ENCODE measurements at regions not wholly inside any gene's neighbourhood (a gene's known extent, or its start where the extent isn't known, plus 50 kb on each side); places are given as distances from the start of the nearest gene placed in this dataset.
"Not testable (repeated sequence)": the region's sequence is repeated elsewhere in the genome, so short reads cannot be mapped to it uniquely, and the experiment has no call there.

DNA sequence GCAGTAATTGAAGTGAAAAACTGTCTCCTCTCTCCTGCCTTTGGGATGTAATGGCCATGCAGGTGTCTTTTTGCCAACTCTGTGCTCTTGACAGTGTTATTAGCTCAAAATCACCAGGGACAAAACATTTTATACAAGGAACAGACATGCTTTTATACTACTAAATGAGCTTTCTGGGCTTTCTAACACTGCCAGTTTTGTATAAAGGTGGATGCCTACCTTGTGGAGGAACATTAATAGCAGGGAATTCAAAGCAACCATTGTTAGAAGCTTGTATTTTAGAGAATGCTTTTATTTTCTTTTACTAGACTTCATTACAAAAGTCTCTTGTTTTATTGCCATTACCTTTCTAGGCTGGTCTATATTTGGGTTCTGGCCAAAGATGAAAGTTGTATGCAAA lies 54.7 kb upstream of the ARSJ start:
- no peak for DNase-seq
- intact Hi-C loops (cut with micrococcal nuclease): no loop called here
- H3K4me1 Mint-ChIP-seq: no peaks in the 10 kb centered on the region
- H3K9me3 Mint-ChIP-seq: no peaks in the 10 kb centered on the region
- H3K27me3 Mint-ChIP-seq: no peaks in the 10 kb centered on the region
- no peaks in the 10 kb centered on the region for H3K36me3 Mint-ChIP-seq (ENCODE audit: low read depth)
- H3K27ac Mint-ChIP-seq: no peak overlapping the region
- no peak overlapping the region for H3K4me3 Mint-ChIP-seq

DNA sequence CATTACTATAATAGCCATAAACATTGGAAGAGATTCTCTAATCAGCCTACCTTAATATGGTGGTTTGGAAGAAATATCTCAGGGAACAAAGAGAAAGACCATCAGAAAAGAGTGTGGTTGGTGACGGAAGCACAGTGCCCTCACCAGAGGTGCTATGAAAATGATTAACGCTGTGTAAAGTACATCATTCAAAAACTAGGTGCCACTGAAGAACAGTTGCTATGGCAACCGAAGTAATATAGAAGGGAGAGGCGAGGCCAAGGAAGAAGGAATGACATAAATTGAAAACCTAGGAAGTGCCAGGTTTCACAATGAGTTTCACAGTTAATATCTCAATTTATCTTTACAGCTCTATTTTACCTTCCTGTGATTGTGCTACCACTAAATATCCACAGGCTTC lies 57.0 kb upstream of the ARSJ start:
- no peaks in the 10 kb centered on the region for H3K9me3 Mint-ChIP-seq
- no peak overlapping the region for H3K4me3 Mint-ChIP-seq
- no peaks in the 10 kb centered on the region for H3K36me3 Mint-ChIP-seq (ENCODE audit: low read depth)
- H3K27me3 Mint-ChIP-seq: no peaks in the 10 kb centered on the region
- peaks cover 4% of the 10 kb centered on the region for H3K4me1 Mint-ChIP-seq
- no peak overlapping the region for H3K27ac Mint-ChIP-seq
- intact Hi-C loops (cut with micrococcal nuclease): no loop called here
- no peak for DNase-seq

DNA sequence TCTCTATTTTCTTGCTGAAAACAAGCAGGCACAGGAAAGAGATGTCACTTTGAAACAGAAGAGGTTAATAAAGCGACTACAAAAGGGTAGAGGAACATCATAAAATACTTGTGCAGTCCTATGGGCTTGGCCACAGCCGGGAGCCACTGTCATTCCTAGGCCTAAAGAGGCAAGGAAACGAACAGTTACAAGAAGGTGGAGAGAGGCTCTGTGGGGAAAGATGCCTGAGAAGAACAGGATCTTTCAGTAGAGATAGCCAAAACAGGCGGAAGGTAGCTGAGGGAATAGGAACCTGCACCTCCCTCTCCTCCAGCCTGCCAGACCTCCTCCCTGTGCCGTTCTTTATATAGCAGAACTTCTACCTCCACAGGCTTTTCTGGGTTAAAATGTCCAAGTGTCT lies 57.4 kb upstream of the ARSJ start:
- Mint-ChIP-seq H3K27me3 (no peaks in the 10 kb centered on the region), H3K4me3 (no peak overlapping the region), H3K27ac (no peak overlapping the region), H3K4me1 (peaks cover 4% of the 10 kb centered on the region), H3K36me3 (ENCODE audit: low read depth) (no peaks in the 10 kb centered on the region), H3K9me3 (no peaks in the 10 kb centered on the region)
- no peak for DNase-seq
- intact Hi-C loops (cut with micrococcal nuclease): no loop called here

DNA sequence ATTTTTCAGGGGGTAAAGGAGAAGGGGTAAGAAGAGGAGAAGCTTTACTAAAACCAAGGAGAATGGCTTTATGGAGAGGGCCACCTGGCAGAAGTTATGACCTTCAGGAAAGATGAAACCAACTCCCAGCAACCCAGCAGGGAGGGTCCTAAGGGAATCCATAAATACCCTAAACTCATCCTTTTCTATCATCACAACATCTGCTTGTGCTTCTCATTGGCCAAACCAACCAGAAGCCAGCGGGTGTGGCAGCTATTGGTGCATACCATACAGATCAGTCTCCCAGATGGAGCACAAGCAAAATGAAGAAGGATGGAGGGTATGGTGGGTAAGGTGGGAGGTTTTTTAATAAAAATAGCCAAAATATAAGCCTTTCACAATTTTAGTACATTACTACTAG lies 58.5 kb upstream of the ARSJ start:
- H3K27ac Mint-ChIP-seq: no peak overlapping the region
- H3K4me1 Mint-ChIP-seq: peaks cover 4% of the 10 kb centered on the region
- DNase-seq: no peak
- intact Hi-C loops (cut with micrococcal nuclease): no loop called here
- H3K9me3 Mint-ChIP-seq: no peaks in the 10 kb centered on the region
- H3K4me3 Mint-ChIP-seq: no peak overlapping the region
- H3K27me3 Mint-ChIP-seq: no peaks in the 10 kb centered on the region
- no peaks in the 10 kb centered on the region for H3K36me3 Mint-ChIP-seq (ENCODE audit: low read depth)

DNA sequence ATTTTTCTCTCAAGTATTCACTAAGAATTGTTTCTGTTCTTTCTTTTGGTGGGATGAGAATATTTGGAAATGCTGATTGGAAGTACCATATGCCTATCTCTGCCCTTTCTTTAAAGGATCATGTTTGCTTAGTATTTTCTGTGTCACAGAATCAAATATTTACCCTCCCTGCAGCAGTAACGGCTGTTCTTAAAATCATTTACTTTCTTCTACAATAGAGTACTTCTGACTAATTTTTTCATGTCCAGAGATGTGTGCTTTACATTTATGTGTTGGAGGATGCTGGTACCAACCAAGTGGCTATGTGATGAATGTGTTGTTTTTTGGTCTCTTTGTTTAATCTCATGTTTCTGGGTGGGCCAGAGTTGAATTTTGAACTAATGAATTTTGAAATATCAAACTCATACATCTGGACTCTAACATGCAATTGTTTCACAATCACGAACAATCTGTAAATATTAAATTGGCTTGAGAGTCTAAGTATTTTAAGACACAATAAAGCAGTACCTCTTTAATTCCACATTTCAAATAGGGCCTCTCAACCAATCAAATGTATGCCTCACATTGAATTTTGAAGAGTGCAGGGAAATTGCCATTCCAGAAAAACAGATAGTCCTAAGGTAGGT lies 59.4 kb upstream of the ARSJ start:
- Mint-ChIP-seq H3K9me3 (no peaks in the 10 kb centered on the region), H3K4me3 (no peak overlapping the region), H3K27me3 (no peaks in the 10 kb centered on the region), H3K4me1 (peaks cover 4% of the 10 kb centered on the region), H3K27ac (no peak overlapping the region), H3K36me3 (ENCODE audit: low read depth) (no peaks in the 10 kb centered on the region)
- intact Hi-C loops (cut with micrococcal nuclease): no loop called here
- no peak for DNase-seq

DNA sequence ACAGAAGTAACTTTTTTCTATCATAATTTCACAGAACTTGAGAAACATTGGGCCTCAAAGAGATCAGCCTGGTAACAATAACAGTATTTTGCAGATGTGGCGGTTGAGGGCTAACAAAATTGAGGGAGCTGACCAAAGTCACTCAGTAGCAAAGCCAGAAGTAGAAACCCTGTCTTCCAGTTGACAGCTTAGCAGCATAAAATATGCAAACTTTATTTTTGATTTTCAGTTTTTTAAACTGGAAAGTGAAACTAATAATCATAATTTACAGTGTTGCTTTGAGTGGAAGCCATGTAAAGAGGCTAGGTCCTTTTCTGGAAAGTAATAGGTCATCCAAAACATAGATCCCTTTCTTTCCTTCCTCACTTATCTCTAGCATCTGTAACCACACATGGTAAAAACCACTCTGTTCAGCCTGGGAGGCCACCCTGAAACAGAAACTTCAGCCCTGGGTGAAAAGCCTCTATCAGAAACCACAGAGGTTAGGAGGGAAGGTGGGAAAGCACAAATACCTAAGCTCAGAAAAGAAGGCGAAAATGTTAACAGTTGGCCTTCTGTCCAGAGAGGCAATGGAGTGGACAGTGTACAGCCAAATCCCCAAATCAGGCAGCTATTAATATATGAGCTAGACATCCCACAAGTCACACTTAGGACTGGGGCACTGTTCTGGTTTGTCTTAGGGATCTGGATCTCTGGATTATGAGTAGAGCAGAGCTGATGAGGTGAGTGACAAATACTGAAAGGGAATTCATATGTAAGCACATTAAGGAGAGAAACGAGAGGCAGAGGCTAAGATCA lies 61.1 kb upstream of the ARSJ start:
- intact Hi-C loops (cut with micrococcal nuclease): no loop called here
- DNase-seq: no peak
- Mint-ChIP-seq H3K36me3 (ENCODE audit: low read depth) (no peaks in the 10 kb centered on the region), H3K4me3 (no peak overlapping the region), H3K27ac (no peak overlapping the region), H3K4me1 (peaks cover 4% of the 10 kb centered on the region), H3K9me3 (no peaks in the 10 kb centered on the region), H3K27me3 (no peaks in the 10 kb centered on the region)

DNA sequence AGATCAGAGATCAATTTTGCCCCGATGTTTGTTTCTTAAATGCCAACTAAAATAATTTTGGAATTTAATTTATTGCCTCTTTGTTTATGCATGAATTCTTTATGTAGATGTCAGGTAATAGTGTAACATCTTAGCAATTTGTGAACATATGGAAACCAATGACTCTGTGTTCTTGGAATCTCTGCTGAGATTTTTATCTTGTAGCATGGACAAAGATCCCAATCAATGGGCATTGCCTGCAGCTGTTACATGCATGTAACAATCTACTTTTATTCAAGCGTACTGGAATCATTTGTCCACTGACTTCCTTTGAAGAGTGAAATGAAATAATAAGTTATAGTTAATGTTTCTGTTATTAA lies 61.6 kb upstream of the ARSJ start:
- H3K27ac Mint-ChIP-seq: no peak overlapping the region
- no peaks in the 10 kb centered on the region for H3K27me3 Mint-ChIP-seq
- no peaks in the 10 kb centered on the region for H3K36me3 Mint-ChIP-seq (ENCODE audit: low read depth)
- H3K4me1 Mint-ChIP-seq: peaks cover 4% of the 10 kb centered on the region
- intact Hi-C loops (cut with micrococcal nuclease): no loop called here
- H3K4me3 Mint-ChIP-seq: no peak overlapping the region
- DNase-seq: no peak
- no peaks in the 10 kb centered on the region for H3K9me3 Mint-ChIP-seq

DNA sequence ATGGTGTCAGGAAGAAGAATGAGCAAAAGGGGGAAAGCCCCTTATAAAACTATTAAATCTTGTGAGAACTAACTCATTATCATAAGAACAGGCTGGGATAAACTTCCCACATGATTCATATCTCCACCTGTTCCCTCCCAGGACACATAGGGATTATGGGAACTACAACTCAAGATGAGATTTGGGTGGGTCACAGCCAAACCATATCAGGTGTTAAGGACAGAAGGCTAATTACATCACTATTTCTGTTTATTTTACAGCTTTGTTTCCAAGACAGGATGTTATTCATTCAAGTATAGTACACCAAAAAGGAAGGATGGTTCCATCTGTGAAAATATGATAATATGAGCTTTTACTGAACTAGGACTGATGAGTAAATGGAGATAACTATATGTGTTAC lies 63.7 kb upstream of the ARSJ start:
- Mint-ChIP-seq H3K4me3 (no peak overlapping the region), H3K36me3 (ENCODE audit: low read depth) (no peaks in the 10 kb centered on the region), H3K9me3 (no peaks in the 10 kb centered on the region), H3K4me1 (peaks cover 4% of the 10 kb centered on the region), H3K27me3 (no peaks in the 10 kb centered on the region), H3K27ac (no peak overlapping the region)
- intact Hi-C loops (cut with micrococcal nuclease): no loop called here
- DNase-seq: no peak

DNA sequence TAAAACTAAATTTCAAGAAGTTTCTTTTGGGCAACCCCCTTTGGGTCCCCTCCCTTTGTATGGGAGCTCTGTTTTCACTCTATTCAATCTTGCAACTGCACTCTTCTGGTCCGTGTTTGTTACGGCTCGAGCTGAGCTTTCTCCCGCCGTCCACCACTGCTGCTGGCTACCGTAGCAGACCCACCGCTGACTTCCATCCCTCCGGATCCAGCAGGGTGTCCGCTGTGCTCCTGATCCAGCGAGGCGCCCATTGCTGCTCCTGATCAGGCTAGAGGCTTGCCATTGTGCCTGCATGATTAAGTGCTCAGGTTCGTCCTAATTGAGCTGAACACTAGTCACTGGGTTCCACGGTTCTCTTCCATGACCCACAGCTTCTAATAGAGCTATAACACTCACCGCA lies 64.9 kb upstream of the ARSJ start:
- DNase-seq; H3K27ac Mint-ChIP-seq; H3K27me3 Mint-ChIP-seq; H3K9me3 Mint-ChIP-seq; H3K4me1 Mint-ChIP-seq; H3K36me3 Mint-ChIP-seq (ENCODE audit: low read depth); H3K4me3 Mint-ChIP-seq; intact Hi-C loops (cut with micrococcal nuclease): not testable (repeated sequence)

DNA sequence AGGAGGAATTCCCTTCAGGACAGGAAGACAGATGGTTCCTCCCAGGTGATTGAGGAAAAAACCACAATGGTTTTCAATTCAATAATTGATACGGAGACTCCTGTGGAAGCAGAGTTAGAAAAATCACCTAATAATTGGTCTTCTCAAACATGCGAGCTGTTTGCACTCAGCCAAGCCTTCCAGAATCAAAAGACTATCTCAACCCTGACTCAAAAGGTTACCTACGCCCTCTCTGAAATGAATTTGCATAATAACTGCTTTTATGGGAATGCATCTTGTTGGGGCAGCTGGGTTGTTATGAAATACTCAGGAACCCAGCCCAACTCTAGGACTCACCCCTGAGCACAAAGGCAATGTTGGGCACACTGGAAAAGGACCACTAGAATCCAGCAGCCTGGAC lies 66.9 kb upstream of the ARSJ start:
- Mint-ChIP-seq H3K4me3 (no peak overlapping the region), H3K27me3 (no peaks in the 10 kb centered on the region), H3K27ac (no peak overlapping the region), H3K36me3 (ENCODE audit: low read depth) (no peaks in the 10 kb centered on the region), H3K4me1 (no peaks in the 10 kb centered on the region), H3K9me3 (no peaks in the 10 kb centered on the region)
- intact Hi-C loops (cut with micrococcal nuclease): no loop called here
- no peak for DNase-seq

DNA sequence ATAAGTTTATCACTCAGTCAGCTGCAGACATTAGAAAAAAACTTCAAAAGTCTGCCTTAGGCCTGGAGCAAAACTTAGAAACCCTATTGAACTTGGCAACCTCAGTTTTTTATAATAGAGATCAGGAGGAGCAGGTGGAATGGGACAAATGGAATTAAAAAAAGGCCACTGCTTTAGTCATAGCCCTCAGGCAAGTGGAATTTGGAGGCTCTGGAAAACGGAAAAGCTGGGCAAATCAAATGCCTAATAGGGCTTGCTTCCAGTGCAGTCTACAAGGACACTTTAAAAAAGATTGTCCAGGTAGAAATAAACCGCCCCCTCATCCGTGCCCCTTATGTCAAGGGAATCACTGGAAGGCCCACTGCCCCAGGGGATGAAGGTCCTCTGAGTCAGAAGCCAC lies 68.7 kb upstream of the ARSJ start:
- H3K27ac Mint-ChIP-seq; H3K9me3 Mint-ChIP-seq; DNase-seq; H3K4me3 Mint-ChIP-seq; H3K27me3 Mint-ChIP-seq; H3K36me3 Mint-ChIP-seq (ENCODE audit: low read depth); intact Hi-C loops (cut with micrococcal nuclease); H3K4me1 Mint-ChIP-seq: not testable (repeated sequence)

DNA sequence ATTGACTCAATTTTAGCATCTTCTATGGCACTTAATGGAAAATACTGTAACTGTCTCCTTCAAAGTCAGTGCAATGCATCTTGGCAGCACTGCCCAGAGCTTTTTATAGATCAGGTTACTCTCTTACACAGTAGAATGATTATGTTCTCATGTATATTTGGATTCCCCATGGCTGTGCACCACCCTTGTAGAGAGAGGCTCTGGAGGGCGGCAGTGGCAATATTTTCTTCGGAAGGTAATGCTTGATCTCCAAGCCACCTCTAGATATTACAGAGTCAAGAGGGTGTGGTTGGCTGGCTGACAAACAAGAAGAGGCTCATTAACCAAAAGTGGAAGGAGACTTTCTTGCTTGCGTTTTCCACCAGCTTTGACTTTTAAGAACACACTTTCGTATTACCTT lies 72.8 kb upstream of the ARSJ start:
- no peak overlapping the region for H3K27ac Mint-ChIP-seq
- intact Hi-C loops (cut with micrococcal nuclease): no loop called here
- no peak overlapping the region for H3K4me3 Mint-ChIP-seq
- peaks cover 11% of the 10 kb centered on the region for H3K9me3 Mint-ChIP-seq
- no peak for DNase-seq
- H3K36me3 Mint-ChIP-seq (ENCODE audit: low read depth): no peaks in the 10 kb centered on the region
- no peaks in the 10 kb centered on the region for H3K4me1 Mint-ChIP-seq
- peaks cover 9% of the 10 kb centered on the region for H3K27me3 Mint-ChIP-seq

DNA sequence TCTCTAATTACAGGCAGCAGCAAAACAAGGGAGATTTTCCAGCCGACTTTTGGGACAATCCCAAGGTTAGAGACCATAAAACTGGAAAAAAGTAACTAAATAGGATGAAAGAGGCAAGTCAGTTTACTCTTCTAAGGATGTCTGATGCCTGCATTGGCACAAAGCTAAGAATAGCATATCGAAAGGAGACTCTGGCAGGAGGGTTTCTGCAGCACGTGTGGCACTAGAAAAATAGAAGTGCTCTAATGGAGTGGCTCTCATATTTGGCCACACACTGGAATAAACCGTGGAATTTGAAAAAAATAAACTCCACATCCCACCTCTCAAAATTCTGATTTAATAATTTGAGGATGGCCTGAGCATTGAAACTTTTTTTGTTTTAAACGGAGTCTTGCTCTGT lies 77.2 kb upstream of the ARSJ start:
- H3K9me3 Mint-ChIP-seq: peaks cover 11% of the 10 kb centered on the region
- intact Hi-C loops (cut with micrococcal nuclease): no loop called here
- no peaks in the 10 kb centered on the region for H3K36me3 Mint-ChIP-seq (ENCODE audit: low read depth)
- H3K27me3 Mint-ChIP-seq: peaks cover 9% of the 10 kb centered on the region
- no peak overlapping the region for H3K4me3 Mint-ChIP-seq
- H3K27ac Mint-ChIP-seq: no peak overlapping the region
- no peak for DNase-seq
- no peaks in the 10 kb centered on the region for H3K4me1 Mint-ChIP-seq

DNA sequence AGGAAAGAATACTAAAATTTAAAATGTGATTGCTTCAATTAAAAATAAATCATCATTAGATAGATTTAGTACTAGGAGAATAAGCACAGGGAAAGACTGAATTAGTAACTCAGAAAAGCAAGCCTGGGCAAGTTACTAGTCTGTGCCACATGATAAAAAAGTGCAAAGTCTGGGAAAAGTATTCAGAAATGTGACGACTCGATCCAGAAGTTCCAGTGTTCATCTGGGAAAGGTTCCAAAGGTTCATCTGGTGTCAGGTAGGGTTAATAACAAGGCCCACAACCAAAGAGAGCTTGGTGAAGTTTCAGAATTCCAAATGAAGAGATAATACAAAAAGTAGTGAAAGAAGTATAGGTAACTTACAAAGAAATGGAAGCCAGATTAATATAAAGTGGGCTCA lies 78.3 kb upstream of the ARSJ start:
- peaks cover 9% of the 10 kb centered on the region for H3K27me3 Mint-ChIP-seq
- DNase-seq: no peak
- intact Hi-C loops (cut with micrococcal nuclease): no loop called here
- H3K36me3 Mint-ChIP-seq (ENCODE audit: low read depth): no peaks in the 10 kb centered on the region
- no peak overlapping the region for H3K4me3 Mint-ChIP-seq
- H3K4me1 Mint-ChIP-seq: no peaks in the 10 kb centered on the region
- no peak overlapping the region for H3K27ac Mint-ChIP-seq
- H3K9me3 Mint-ChIP-seq: peaks cover 11% of the 10 kb centered on the region

DNA sequence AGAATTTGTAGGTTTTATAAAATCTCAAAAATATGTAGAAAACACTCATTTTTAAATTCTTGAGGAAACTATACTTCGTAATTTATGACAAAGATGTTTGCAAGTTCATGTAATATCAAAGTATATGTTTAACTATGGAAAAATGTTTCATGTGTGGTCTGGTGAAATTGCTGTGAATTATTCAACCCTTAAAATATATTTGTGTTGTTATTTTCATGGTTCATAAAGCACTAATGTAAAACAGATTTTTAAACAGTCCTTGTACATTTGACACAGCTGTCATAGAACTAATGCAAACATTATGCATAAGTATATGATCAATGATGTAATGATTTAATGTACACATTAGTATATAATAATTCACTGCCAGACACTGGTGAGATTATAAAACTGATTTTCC lies 83.1 kb upstream of the ARSJ start:
- H3K27me3 Mint-ChIP-seq: no peaks in the 10 kb centered on the region
- intact Hi-C loops (cut with micrococcal nuclease): no loop called here
- no peaks in the 10 kb centered on the region for H3K4me1 Mint-ChIP-seq
- no peak overlapping the region for H3K4me3 Mint-ChIP-seq
- H3K36me3 Mint-ChIP-seq (ENCODE audit: low read depth): no peaks in the 10 kb centered on the region
- DNase-seq: no peak
- no peak overlapping the region for H3K27ac Mint-ChIP-seq
- no peaks in the 10 kb centered on the region for H3K9me3 Mint-ChIP-seq
